GM19240 (cell line): ENCODE measurements at regions not wholly inside any gene's neighbourhood (a gene's known extent, or its start where the extent isn't known, plus 50 kb on each side); places are given as distances from the start of the nearest gene placed in this dataset.
"Not testable (repeated sequence)": the region's sequence is repeated elsewhere in the genome, so short reads cannot be mapped to it uniquely, and the experiment has no call there.

Source experiments
- DNase-seq: peaks from one replicate; pipeline ENCODE4 v3.0.0; 2011; ENCODE audit warnings: low spot score; ENCODE audit not compliant: insufficient read length

GRCh38 chr1:38152351-38153065 is 105.9 kb upstream of the POU3F1 start:
- DNase-seq = no peak

DNA sequence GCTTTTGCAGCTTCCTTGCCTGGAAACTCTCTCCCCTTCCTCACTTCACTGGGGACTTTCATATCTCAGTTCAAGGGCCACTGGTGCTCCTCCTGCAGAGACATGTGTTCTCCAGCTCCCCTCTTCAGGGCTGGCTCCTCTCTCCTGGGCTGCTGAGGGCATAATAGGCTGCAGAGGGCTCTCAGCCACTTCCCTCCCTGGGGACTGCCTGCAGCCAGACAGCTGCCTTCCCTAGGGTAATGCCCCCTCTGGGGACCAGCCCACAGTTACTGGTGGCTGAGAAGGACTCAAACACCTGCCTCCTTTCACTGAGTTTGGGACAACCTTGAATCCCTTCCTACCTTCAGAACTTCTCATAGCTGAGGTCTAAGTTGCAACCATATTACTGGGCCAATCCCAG is 104.8 kb upstream of the POU3F1 start:
- no peak for DNase-seq

GRCh38 chr1:38146079-38146478 is 99.5 kb upstream of the POU3F1 start:
- not testable (repeated sequence) for DNase-seq

DNA sequence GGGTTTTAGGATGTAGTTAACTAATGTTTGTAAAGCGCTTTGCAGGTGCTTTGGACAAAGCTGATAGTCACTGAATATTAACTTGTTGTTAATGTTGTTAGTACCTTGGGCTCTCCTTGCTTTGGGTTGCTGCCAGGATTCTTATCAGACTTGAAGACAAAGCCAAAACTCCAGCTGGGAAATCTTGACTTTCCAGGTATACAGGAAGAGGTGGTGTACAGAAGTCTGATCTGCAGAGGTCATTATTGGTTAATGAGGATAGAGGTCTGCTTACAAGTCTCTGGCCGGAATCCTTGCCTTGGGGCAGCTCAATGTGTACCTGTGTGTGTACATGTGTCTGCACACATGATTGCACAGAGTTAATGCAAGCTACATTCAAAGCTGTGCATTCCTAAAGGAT is 96.0 kb upstream of the POU3F1 start:
- no peak for DNase-seq

DNA sequence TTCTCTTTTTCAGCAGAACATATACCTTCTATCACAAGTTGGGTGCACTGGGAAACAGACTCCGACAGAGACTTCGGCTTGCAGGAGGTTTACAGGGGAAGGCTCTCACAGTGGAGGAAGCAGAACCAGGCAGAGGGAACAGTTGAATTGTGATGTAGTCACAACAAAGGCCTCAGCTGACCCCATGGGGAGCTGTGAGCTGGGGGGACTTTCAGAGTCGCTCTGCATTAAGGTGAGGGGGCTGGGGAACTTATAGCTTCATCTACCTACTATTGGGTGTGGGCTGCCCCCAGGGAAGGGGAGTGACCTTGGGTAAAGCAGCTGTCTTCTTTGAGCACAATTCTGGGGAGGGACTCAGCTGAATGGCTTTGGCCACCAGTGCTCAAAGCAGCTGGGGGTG is 94.9 kb upstream of the POU3F1 start:
- no peak for DNase-seq

DNA sequence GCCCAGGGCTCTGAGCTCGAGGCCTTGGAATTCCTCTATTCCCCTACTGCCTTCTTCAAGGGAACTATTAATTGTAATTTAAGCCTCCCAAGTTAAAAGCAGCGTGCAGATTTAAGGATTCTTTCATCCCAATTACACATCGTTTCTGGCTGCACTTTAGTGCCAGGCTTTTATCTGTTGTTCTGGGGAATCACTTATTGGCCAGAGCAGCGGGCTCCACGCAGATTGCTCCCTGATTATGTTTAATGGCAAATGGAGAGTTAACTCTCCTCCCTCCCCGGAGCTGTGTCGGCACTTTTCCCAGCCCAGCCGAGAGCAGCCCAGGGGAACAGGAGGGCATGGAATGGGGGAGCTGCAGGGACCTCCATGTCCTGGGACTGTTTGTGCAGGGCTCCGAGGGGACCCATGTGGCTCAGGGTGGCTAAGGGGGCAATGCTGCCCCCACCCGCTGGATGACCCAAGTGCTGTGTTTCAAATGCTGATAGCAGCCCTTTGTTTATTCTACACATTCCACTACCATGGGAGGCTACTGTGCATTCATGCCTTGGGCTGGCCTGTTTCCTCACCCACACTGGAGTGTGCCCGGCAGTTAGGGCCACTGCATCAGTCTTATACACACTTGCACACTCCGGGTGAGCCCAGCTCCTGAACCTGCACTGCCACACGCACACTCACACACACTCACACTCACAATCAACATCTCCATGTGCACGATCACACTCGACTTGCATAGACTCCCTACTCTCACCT is 93.3 kb upstream of the POU3F1 start:
- DNase-seq = no peak

- DNase-seq = no peak
Measured at GRCh38 chr1:38138498-38139233, 92.1 kb upstream of the POU3F1 start.

DNA sequence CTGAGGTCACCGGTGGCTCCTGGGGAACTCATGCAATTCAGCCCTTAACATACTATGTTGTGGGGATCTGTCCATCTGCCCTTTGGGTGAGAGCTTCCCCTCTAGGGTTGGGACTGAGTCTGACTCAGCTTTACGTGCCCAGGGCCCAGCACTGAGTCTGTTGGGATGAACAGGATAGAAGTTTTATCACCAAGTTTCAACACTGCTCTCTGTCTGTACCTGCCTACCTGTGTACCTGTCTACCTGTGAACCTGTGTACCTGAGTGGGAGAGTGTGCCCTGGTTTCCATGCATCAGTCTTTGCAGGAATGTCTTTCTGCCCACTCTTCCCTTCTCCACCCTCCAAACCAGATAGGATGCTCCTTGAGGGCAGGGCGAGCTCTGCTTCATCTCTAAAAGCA is 90.6 kb upstream of the POU3F1 start:
- no peak for DNase-seq

GRCh38 chr1:38135625-38136414 is 89.2 kb upstream of the POU3F1 start:
- no peak for DNase-seq

GRCh38 chr1:38134294-38134755 is 87.7 kb upstream of the POU3F1 start:
- no peak for DNase-seq

DNA sequence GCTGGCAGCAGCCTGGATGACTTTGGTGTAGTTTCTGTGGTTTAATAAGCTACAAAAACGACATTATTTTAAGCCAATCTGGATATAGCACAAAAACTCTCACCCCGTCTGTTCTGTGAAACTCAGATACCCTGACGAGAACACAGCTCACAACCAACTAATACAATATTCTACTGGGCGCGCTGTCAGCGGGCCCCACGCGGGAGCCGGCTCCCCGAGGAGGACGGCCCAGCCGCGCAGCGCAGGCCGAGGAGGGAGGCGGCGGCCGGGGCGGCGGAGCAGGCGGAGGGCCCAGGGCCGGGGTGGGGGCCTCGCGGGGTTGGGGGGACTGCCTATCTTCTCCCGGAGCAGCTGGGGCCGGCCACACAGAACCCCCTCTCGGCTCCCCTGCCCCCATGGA is 87.2 kb upstream of the POU3F1 start:
- no peak for DNase-seq

DNA sequence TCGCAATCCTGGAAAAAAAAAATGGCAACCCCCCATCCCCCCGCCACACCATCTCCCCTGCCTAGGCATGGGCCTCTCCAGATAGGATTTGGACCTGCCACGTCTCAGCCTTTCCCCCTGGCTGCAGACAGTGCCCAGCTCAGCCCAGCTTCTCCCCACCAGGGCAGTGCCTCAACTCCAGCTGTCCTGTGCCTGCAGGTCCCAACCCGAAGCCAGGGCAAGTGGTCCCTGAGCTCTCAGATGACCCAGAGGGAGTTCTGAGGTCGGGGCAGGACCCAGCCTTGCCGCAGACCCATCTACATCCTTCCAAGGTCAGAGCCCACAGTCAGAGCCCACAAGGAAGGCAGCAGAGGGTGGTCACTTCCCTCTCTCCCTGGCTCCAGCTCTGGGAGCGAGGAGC is 86.7 kb upstream of the POU3F1 start:
- DNase-seq = no peak

DNA sequence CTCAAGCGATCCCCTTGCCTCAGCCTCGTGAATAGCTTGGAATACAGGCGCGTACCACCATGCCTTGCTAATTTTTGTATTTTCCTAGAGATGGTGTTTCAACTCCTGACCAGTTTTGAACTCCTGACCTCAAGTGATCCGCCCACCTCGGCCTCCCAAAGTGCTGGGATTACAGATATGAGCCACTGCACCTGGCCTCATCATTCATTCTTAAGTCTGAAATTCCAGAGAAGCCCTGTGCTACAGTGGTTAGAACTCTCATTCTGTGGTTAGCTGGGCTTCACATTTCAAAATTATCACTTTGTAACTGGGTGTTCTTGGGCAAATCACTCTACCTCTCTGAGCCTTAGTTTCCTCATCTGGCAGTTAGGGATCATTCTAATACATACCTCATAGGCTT is 86.1 kb upstream of the POU3F1 start:
- DNase-seq = no peak

GRCh38 chr1:38131024-38131585 is 84.5 kb upstream of the POU3F1 start:
- no peak for DNase-seq

- DNase-seq = no peak
Measured at GRCh38 chr1:38129971-38130370, 83.4 kb upstream of the POU3F1 start.

- no peak for DNase-seq
Measured at GRCh38 chr1:38129473-38129872, 82.9 kb upstream of the POU3F1 start.

DNA sequence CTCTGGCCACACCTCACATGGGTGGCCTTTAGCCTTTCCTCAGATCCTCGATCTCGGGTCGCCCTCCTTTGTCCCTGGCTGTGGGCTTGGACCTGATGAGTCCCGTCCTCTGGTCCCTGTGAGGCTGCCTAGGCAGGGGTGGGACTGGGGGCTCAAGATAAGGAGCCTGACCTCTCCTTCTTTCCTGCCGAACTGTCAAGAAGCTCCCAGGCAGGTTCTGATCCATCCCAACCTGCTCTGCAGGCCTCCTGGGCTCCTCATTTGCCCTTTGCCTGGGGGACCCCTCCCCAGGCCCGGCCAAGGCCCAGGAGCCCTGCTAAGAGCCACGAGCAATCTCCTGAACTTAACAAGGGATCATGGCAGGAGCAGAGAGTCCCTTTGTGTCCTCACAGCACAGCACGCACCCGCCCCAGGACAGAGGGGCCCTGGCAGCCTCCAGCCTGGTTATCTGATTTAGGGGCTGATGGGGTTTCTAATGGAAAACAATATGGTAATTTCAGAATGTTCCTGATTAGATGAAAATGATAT is 82.4 kb upstream of the POU3F1 start:
- no peak for DNase-seq

- DNase-seq = no peak
Measured at GRCh38 chr1:38128511-38128910, 81.9 kb upstream of the POU3F1 start.

GRCh38 chr1:38127428-38127827 is 80.8 kb upstream of the POU3F1 start:
- no peak for DNase-seq

GRCh38 chr1:38126970-38127369 is 80.4 kb upstream of the POU3F1 start:
- DNase-seq = no peak
